ENCODE measurements at regions not wholly inside any gene's neighbourhood (a gene's known extent, or its start where the extent isn't known, plus 50 kb on each side); places are given as distances from the start of the nearest gene placed in this dataset.

DNA sequence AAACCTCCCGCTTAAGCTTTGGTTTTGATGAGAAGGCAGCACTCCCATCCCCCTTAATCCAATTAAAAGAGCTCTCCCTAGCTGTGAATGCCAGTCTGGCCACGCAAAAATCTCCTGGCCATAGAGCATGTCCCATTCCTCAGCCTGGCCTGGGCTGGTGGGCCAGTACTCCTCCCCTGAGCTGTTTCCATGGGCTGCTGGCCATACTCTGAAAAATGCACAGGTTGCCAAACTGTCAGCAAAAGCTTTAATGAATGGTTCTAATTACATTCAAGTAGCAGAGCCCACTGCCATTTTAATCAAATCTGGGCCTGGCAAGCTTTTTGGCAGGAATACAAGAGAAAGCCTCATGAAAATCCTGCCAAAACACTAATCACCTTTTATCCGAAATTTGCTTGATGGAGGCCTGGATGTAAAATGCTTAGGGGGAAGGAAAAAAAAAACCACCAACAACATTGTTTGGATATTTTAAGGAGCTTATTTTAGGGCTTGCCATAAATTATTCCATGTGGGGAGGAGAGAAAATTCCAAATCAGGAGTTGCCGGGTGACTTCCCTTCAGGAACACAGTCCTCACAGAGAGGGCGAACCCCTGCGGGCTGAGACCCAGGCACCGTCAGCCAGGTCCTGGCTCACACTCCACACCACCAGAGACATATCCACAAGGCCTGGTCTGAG lies 243.3 kb downstream of the SEC61B start:
- TF ChIP-seq PML (IDR thresholded peaks at IDR 0.05; ENCODE audit: low read length), result no peak
- no peak for TF ChIP-seq THRAP3 (IDR thresholded peaks at IDR 0.05; ENCODE audit: borderline replicate concordance)
- no peak for TF ChIP-seq PHF8 (IDR thresholded peaks at IDR 0.05; ENCODE audit: borderline replicate concordance, low read length)
- TF ChIP-seq, protein P1, sequence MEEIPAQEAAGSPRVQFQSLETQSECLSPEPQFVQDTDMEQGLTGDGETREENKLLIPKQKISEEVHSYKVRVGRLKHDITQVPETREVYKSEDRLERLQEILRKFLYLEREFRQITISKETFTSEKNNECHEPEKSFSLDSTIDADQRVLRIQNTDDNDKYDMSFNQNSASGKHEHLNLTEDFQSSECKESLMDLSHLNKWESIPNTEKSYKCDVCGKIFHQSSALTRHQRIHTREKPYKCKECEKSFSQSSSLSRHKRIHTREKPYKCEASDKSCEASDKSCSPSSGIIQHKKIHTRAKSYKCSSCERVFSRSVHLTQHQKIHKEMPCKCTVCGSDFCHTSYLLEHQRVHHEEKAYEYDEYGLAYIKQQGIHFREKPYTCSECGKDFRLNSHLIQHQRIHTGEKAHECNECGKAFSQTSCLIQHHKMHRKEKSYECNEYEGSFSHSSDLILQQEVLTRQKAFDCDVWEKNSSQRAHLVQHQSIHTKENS (CRISPR knock-in tag; IDR thresholded peaks at IDR 0.05), result no peak
